ENCODE measurements at regions not wholly inside any gene's neighbourhood (a gene's known extent, or its start where the extent isn't known, plus 50 kb on each side); places are given as distances from the start of the nearest gene placed in this dataset.

DNA sequence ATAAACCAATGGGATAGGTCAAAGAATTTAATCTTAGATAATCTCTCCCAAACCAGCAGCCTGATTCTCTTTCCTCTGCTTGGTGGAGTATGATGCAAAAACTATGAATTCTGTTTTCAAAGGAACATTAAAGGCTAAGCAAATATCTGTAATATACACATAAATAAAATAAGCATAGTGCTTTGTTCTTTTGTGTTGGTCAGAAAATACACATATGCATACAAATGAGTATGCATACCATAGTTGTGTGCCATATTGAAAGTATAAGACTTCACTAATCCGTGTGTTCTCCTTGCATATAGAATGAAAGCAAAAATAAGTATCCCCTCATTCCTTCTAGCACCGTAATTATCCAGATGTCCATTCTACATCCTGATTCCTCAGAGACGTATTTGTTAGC is 1949.7 kb upstream of the CELF4 start:
- ATAC-seq (ENCODE audit: low FRiP score in 2 of 2) = no peak
- no peaks in the 10 kb centered on the region for H3K4me1 ChIP-seq
- no peaks in the 10 kb centered on the region for H3K36me3 ChIP-seq
- no peaks in the 10 kb centered on the region for H3K9me3 ChIP-seq
- H3K4me3 ChIP-seq = no peak overlapping the region
- DNase-seq = no peak
- H3K27me3 ChIP-seq = no peaks in the 10 kb centered on the region
- H3K27ac ChIP-seq = no peak overlapping the region
- 89 to 91% methylated on average over 3 of the region's 3 CpGs for WGBS, 2 donors
- TF ChIP-seq EP300 (IDR thresholded peaks at IDR 0.05) (no peak), POLR2A (IDR thresholded peaks at IDR 0.05) (no peak), POLR2AphosphoS5 (IDR thresholded peaks at IDR 0.05) (no peak)
- TF ChIP-seq, protein P1, sequence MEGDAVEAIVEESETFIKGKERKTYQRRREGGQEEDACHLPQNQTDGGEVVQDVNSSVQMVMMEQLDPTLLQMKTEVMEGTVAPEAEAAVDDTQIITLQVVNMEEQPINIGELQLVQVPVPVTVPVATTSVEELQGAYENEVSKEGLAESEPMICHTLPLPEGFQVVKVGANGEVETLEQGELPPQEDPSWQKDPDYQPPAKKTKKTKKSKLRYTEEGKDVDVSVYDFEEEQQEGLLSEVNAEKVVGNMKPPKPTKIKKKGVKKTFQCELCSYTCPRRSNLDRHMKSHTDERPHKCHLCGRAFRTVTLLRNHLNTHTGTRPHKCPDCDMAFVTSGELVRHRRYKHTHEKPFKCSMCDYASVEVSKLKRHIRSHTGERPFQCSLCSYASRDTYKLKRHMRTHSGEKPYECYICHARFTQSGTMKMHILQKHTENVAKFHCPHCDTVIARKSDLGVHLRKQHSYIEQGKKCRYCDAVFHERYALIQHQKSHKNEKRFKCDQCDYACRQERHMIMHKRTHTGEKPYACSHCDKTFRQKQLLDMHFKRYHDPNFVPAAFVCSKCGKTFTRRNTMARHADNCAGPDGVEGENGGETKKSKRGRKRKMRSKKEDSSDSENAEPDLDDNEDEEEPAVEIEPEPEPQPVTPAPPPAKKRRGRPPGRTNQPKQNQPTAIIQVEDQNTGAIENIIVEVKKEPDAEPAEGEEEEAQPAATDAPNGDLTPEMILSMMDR (IDR thresholded peaks at IDR 0.05) = no peak

DNA sequence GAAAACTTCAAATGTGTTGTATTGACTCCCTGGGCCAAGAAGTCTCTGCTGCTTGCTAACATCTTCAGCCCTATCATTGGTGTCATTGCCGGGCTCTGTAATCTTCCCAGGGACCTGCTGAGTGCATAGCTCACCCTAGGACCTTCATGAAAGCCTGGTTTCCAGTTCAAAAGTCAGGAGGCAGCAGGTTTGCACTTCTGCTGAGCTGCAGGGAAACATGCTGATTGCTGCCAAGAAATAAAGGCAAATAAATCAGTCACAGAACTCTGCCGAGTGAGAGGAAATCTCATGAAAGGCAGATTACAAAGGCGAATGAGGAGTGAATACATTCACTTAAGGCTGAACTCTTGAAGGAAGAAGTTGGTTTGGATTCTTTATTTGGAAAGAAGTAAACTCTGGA is 1947.6 kb upstream of the CELF4 start:
- H3K27me3 ChIP-seq = no peaks in the 10 kb centered on the region
- H3K9me3 ChIP-seq = no peaks in the 10 kb centered on the region
- H3K27ac ChIP-seq = no peak overlapping the region
- WGBS, 2 donors = 33 to 42% methylated on average over 3 of the region's 3 CpGs
- no peaks in the 10 kb centered on the region for H3K4me1 ChIP-seq
- ATAC-seq (ENCODE audit: low FRiP score in 2 of 2) (no peak), DNase-seq (no peak)
- TF ChIP-seq, protein P1 (IDR thresholded peaks at IDR 0.05) = no peak
- TF ChIP-seq POLR2A (IDR thresholded peaks at IDR 0.05) = no peak
- TF ChIP-seq EP300 (IDR thresholded peaks at IDR 0.05) = no peak
- TF ChIP-seq POLR2AphosphoS5 (IDR thresholded peaks at IDR 0.05) = no peak
- no peaks in the 10 kb centered on the region for H3K36me3 ChIP-seq
- H3K4me3 ChIP-seq = no peak overlapping the region

DNA sequence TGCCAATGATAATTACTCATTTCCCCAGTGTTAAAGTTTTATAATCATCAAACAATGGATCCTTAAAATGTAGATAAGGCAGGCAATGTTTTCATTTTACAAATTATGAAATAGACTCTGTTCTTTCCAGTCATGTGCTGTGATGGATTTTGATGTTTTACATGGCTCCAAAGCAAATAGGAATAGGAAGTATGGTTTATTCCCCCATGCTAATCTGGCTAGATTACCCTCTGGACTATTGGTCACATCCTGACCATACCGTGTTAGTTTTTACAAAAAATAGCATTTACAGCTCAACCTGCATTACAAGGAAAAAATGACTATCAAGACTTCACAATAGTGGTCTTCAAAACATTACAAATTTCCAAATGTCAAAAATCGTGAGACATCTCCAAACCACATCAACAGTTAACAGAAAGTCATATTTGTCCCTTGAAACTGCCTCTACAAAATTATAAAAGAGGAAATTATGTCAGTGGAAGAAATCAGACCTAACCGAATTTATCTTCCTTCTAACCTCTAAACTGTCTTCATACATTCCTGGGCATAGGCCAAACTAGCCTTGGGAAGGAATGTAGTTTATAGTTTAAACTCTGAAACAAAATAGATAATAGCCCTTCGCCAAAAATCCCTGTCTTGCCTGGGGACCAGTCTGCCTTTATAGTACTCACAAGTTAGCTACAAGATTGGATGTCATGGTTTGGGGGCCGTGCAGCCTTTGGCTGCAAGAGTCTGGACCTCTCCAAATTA is 1941.2 kb upstream of the CELF4 start:
- no peak overlapping the region for H3K27ac ChIP-seq
- H3K36me3 ChIP-seq = no peaks in the 10 kb centered on the region
- no peak for DNase-seq
- no peaks in the 10 kb centered on the region for H3K9me3 ChIP-seq
- 78 to 81% methylated on average over 5 of the region's 5 CpGs for WGBS, 2 donors
- TF ChIP-seq, protein P1 (IDR thresholded peaks at IDR 0.05) = no peak
- no peak for TF ChIP-seq EP300 (IDR thresholded peaks at IDR 0.05)
- TF ChIP-seq POLR2AphosphoS5 (IDR thresholded peaks at IDR 0.05) = no peak
- TF ChIP-seq POLR2A (IDR thresholded peaks at IDR 0.05) = no peak
- ATAC-seq (ENCODE audit: low FRiP score in 2 of 2) = no peak
- H3K27me3 ChIP-seq = no peaks in the 10 kb centered on the region
- no peaks in the 10 kb centered on the region for H3K4me1 ChIP-seq
- H3K4me3 ChIP-seq = no peak overlapping the region

DNA sequence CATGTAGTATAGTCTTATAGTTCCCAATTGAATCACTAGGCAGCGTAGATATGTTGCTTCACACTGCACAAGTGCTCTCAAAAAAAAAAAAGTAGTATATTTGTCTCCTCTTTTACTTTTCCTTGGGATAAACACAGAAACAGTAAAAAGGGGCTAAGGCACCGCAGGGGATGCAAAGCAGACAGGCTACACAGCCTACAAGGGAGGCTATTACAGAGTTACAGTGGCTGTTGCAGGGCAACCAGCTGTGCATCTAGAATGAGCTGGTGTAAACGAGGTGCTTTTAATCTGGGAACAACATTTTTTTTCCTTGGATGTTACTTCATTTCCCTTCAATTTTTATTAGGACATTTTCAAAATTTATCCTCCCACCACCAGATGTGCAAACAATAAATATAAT is 1934.7 kb upstream of the CELF4 start:
- Histone ChIP-seq H3K4me1 (no peaks in the 10 kb centered on the region), H3K27me3 (no peaks in the 10 kb centered on the region), H3K9me3 (no peaks in the 10 kb centered on the region), H3K36me3 (no peaks in the 10 kb centered on the region), H3K4me3 (no peak overlapping the region), H3K27ac (no peak overlapping the region)
- 62 to 64% methylated on average over 3 of the region's 3 CpGs for WGBS, 2 donors
- ATAC-seq (ENCODE audit: low FRiP score in 2 of 2) (no peak), DNase-seq (no peak)
- TF ChIP-seq POLR2A (IDR thresholded peaks at IDR 0.05) = no peak
- no peak for TF ChIP-seq POLR2AphosphoS5 (IDR thresholded peaks at IDR 0.05)
- TF ChIP-seq EP300 (IDR thresholded peaks at IDR 0.05) = no peak
- TF ChIP-seq, protein P1 (IDR thresholded peaks at IDR 0.05) = no peak

DNA sequence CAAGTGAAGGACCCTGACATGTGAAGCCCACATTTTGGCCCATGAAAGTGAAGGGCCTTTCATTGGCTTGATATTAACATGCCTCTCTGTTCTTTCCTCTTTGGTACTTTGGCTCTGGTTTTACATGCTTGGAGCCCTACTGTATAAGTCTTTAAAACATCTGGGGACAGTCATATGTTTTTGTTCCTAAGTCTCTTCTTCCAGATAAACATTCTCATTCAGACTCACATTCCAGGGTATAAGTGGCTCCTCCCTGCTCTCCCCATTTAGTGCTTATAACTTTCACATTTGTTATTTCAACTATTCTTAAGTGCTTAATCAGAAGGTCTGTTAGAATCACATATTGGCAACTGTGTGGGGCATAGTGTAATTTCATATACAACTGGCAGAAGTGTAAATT is 1932.2 kb upstream of the CELF4 start:
- no peaks in the 10 kb centered on the region for H3K4me1 ChIP-seq
- H3K27me3 ChIP-seq = no peaks in the 10 kb centered on the region
- H3K27ac ChIP-seq = no peak overlapping the region
- DNase-seq = no peak
- H3K9me3 ChIP-seq = no peaks in the 10 kb centered on the region
- H3K4me3 ChIP-seq = no peak overlapping the region
- TF ChIP-seq POLR2A (IDR thresholded peaks at IDR 0.05) (no peak), EP300 (IDR thresholded peaks at IDR 0.05) (no peak), POLR2AphosphoS5 (IDR thresholded peaks at IDR 0.05) (no peak)
- TF ChIP-seq, protein P1 (IDR thresholded peaks at IDR 0.05) = no peak
- ATAC-seq (ENCODE audit: low FRiP score in 2 of 2) = no peak
- H3K36me3 ChIP-seq = no peaks in the 10 kb centered on the region
